Mammary epithelial cell (primary cell): ENCODE measurements at regions not wholly inside any gene's neighbourhood (a gene's known extent, or its start where the extent isn't known, plus 50 kb on each side); places are given as distances from the start of the nearest gene placed in this dataset.

Source experiments
- EZH2 ChIP-seq: IDR thresholded peaks from 2 replicates; pipeline ENCODE4 v1.6.1; 2012; ENCODE audit warnings: low read length, inconsistent platforms, borderline replicate concordance
- TF ChIP-seq, protein P1 (sequence below), 2 donors: IDR thresholded peaks in 1 of 2; conservative IDR thresholded peaks in 1 of 2; 2 replicates each; pipeline ENCODE4 v1.5.1; 2011 to 2012; ENCODE audit warnings: inconsistent platforms in 2 of 2, low read length in 2 of 2, mild to moderate bottlenecking in 2 of 2, control low read depth in 1 of 2, low read depth in 1 of 2; ENCODE audit not compliant: insufficient read depth in 1 of 2; ENCODE audit errors: extremely low read depth in 1 of 2

DNA sequence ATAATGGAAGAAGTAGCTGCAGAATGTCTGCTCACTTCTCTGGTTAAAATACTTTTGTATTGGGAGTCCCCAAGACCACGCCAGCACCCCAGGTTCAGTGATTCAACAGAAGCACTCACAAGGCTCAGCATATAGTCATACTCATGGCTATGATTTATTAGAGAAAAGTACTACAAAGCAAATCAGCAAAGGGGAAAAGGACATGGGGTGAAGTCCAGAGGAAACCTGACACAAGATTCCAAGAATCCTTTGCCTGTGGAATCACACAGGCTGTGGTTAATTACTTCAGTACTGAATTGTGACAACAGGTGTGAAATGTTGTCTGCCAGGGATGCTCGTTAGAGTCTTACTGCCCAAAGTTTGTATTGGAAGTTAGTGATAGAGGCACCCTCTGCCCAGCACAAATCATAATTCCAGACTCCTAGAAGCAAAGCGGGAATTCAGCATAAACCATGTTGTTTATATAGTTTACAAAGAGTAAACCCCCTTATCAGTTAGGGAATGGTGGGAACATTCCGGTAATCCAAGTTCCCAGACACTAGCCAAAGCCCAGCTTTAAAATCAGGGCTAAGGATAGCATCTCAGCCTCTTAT, 79.4 kb downstream of the HYCC1 start:
- TF ChIP-seq, protein P1, sequence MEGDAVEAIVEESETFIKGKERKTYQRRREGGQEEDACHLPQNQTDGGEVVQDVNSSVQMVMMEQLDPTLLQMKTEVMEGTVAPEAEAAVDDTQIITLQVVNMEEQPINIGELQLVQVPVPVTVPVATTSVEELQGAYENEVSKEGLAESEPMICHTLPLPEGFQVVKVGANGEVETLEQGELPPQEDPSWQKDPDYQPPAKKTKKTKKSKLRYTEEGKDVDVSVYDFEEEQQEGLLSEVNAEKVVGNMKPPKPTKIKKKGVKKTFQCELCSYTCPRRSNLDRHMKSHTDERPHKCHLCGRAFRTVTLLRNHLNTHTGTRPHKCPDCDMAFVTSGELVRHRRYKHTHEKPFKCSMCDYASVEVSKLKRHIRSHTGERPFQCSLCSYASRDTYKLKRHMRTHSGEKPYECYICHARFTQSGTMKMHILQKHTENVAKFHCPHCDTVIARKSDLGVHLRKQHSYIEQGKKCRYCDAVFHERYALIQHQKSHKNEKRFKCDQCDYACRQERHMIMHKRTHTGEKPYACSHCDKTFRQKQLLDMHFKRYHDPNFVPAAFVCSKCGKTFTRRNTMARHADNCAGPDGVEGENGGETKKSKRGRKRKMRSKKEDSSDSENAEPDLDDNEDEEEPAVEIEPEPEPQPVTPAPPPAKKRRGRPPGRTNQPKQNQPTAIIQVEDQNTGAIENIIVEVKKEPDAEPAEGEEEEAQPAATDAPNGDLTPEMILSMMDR (conservative IDR thresholded peaks at IDR 0.05 in 1 of 2, IDR thresholded peaks at IDR 0.05 in 1 of 2; ENCODE audit: extremely low read depth in 1 of 2, insufficient read depth in 1 of 2, low read depth in 1 of 2, low read length in 2 of 2), result no peak
- TF ChIP-seq EZH2, result no peak
